IMR-90 (cell line): ENCODE measurements at regions not wholly inside any gene's neighbourhood (a gene's known extent, or its start where the extent isn't known, plus 50 kb on each side); places are given as distances from the start of the nearest gene placed in this dataset.

Experiments
- ATAC-seq: fragments of 200-7000 bp; cut with Tn5 transposase; 2 replicates; pipeline ENCODE4 v1.9.1; 2020; ENCODE audit warnings: low read depth, mild to moderate bottlenecking, moderate library complexity
- BruUV-seq: library from RNA; stranded (reverse); fragments of 400-500 nt; replicated peaks from 2 replicates; lab custom pipeline; 2021; lab: Mats Ljungman, UMichigan
- CTCF ChIA-PET: fragments of 300-600 bp; formaldehyde crosslinking; extraction: SDS; loops from one replicate; lab custom pipeline; 2021; ENCODE audit warnings: antibody characterized with exemption; lab: Yijun Ruan, JAX
- POLR2A ChIA-PET: fragments of 300-600 bp; sonication (Branson Sonifier 250); formaldehyde crosslinking; loops from one replicate; lab custom pipeline; 2022; ENCODE audit warnings: antibody characterized with exemption; ENCODE audit not compliant: unreplicated experiment; lab: Charles Lee
- DNase-seq: peaks from one replicate; pipeline ENCODE4 v3.0.0; 2013
- H2AFZ ChIP-seq: replicated peaks from 2 replicates; pipeline ENCODE3; 2013; ENCODE audit warnings: low read length, mild to moderate bottlenecking; ENCODE audit not compliant: poor library complexity
- H2AK5ac ChIP-seq: 2 replicates; pipeline ENCODE4 v1.6.1; 2013; ENCODE audit warnings: low read depth, low read length, inconsistent platforms
- H2AK9ac ChIP-seq: replicated peaks from 2 replicates; pipeline ENCODE3; 2013; ENCODE audit warnings: mild to moderate bottlenecking, low read depth, low read length, moderate library complexity; ENCODE audit not compliant: poor library complexity
- H2BK120ac ChIP-seq: 2 replicates; pipeline ENCODE4 v1.6.1; 2013; ENCODE audit warnings: low read depth, low read length, inconsistent platforms
- H2BK15ac ChIP-seq: 3 replicates; pipeline ENCODE4 v1.6.1; 2013; ENCODE audit warnings: low read depth, low read length, inconsistent platforms
- H2BK20ac ChIP-seq: 2 replicates; pipeline ENCODE4 v1.6.1; 2013; ENCODE audit warnings: low read depth, mild to moderate bottlenecking, inconsistent platforms, low read length, moderate library complexity
- H2BK5ac ChIP-seq: 2 replicates; pipeline ENCODE4 v1.6.1; 2013; ENCODE audit warnings: mild to moderate bottlenecking, low read depth, low read length, inconsistent platforms; ENCODE audit not compliant: poor library complexity, severe bottlenecking
- H3K14ac ChIP-seq: replicated peaks from 2 replicates; pipeline ENCODE4 v1.6.1; 2013; ENCODE audit warnings: low read depth, low read length, inconsistent platforms
- H3K18ac ChIP-seq: 2 replicates; pipeline ENCODE4 v1.6.1; 2013; ENCODE audit warnings: low read depth, low read length, control low read depth
- H3K23ac ChIP-seq: 2 replicates; pipeline ENCODE4 v1.6.1; 2013; ENCODE audit warnings: low read depth, low read length, inconsistent platforms
- H3K27ac ChIP-seq: 2 replicates; pipeline ENCODE4 v1.5.1; 2013; ENCODE audit warnings: mild to moderate bottlenecking, control low read depth, low read length; ENCODE audit not compliant: insufficient read depth
- H3K27me3 ChIP-seq: 2 replicates; pipeline ENCODE4 v1.6.1; 2013; ENCODE audit warnings: low read length; ENCODE audit not compliant: control insufficient read depth, insufficient read depth
- H3K36me3 ChIP-seq: 2 replicates; pipeline ENCODE4 v1.6.1; 2013; ENCODE audit warnings: low read length, mixed read lengths; ENCODE audit not compliant: control insufficient read depth, insufficient read depth
- H3K4ac ChIP-seq: 2 replicates; pipeline ENCODE4 v1.6.1; 2013; ENCODE audit warnings: low read depth, low read length, inconsistent platforms
- H3K4me1 ChIP-seq: 2 replicates; pipeline ENCODE4 v1.6.1; 2013; ENCODE audit warnings: low read length, mixed read lengths; ENCODE audit not compliant: control insufficient read depth, insufficient read depth
- H3K4me2 ChIP-seq: 2 replicates; pipeline ENCODE4 v1.6.1; 2013; ENCODE audit warnings: low read depth, mild to moderate bottlenecking, control low read depth, low read length, moderate library complexity
- H3K4me3 ChIP-seq: 2 replicates; pipeline ENCODE4 v1.5.1; 2013; ENCODE audit warnings: low read depth, mild to moderate bottlenecking, control low read depth, low read length, moderate library complexity; ENCODE audit not compliant: insufficient read depth
- H3K56ac ChIP-seq: 2 replicates; pipeline ENCODE4 v1.6.1; 2013; ENCODE audit warnings: low read length, inconsistent platforms; ENCODE audit not compliant: insufficient read depth; ENCODE audit errors: extremely low read depth
- H3K79me1 ChIP-seq, 2 experiments: 2 replicates each; pipeline ENCODE4 v1.6.1; 2013; ENCODE audit warnings: low read length in 2 of 2, inconsistent platforms in 1 of 2, low read depth in 1 of 2
- H3K9ac ChIP-seq: 2 replicates; pipeline ENCODE4 v1.6.1; 2013; ENCODE audit warnings: low read depth, low read length, control low read depth
- H3K9me1 ChIP-seq: 2 replicates; pipeline ENCODE4 v1.6.1; 2013; ENCODE audit warnings: low read length, inconsistent platforms; ENCODE audit not compliant: insufficient read depth
- H3K9me3 ChIP-seq: 2 replicates; pipeline ENCODE4 v1.6.1; 2013; ENCODE audit warnings: low read length; ENCODE audit not compliant: control insufficient read depth, insufficient read depth
- H4K20me1 ChIP-seq: 2 replicates; pipeline ENCODE4 v1.6.1; 2013; ENCODE audit warnings: low read length, inconsistent platforms; ENCODE audit not compliant: insufficient read depth
- H4K5ac ChIP-seq: 2 replicates; pipeline ENCODE4 v1.6.1; 2013; ENCODE audit warnings: mild to moderate bottlenecking, low read depth, low read length, control low read depth
- H4K8ac ChIP-seq, 2 experiments: 2 replicates each; pipeline ENCODE4 v1.6.1; 2013; ENCODE audit warnings: low read depth in 2 of 2, low read length in 2 of 2, control low read depth in 1 of 2, inconsistent platforms in 1 of 2
- H4K91ac ChIP-seq: 2 replicates; pipeline ENCODE4 v1.6.1; 2013; ENCODE audit warnings: low read depth, low read length, inconsistent platforms; ENCODE audit not compliant: insufficient read depth
- CEBPB ChIP-seq: IDR thresholded peaks from 2 replicates; pipeline ENCODE4 v1.6.1; 2012; ENCODE audit warnings: low read depth, low read length, improper control_type of control experiment
- CHD1 ChIP-seq: IDR thresholded peaks from 2 replicates; pipeline ENCODE4 v1.6.1; 2012; ENCODE audit warnings: low read depth, low read length, improper control_type of control experiment
- MAFK ChIP-seq: IDR thresholded peaks from 2 replicates; pipeline ENCODE4 v1.6.1; 2012; ENCODE audit warnings: low read depth, low read length, improper control_type of control experiment
- MAZ ChIP-seq: IDR thresholded peaks from 2 replicates; pipeline ENCODE4 v1.6.1; 2012; ENCODE audit warnings: low read depth, mild to moderate bottlenecking, low read length, improper control_type of control experiment, moderate library complexity, borderline replicate concordance
- MXI1 ChIP-seq: IDR thresholded peaks from 2 replicates; pipeline ENCODE4 v1.6.1; 2012; ENCODE audit warnings: low read depth, mild to moderate bottlenecking, low read length, moderate library complexity, borderline replicate concordance
- NFE2L2 ChIP-seq: fragments of 150-350 bp; IDR thresholded peaks from 2 replicates; pipeline ENCODE4 v1.6.1; 2016; ENCODE audit warnings: low read depth, mild to moderate bottlenecking, low read length
- RAD21 ChIP-seq: IDR thresholded peaks from 2 replicates; pipeline ENCODE4 v1.6.1; 2012; ENCODE audit warnings: low read length, improper control_type of control experiment
- RFX5 ChIP-seq: IDR thresholded peaks from 2 replicates; pipeline ENCODE4 v1.8.0; 2012; ENCODE audit warnings: low read depth, mild to moderate bottlenecking, low read length, moderate library complexity
- WGBS, 2 experiments: methylation state at CpG; one replicate each; pipeline versions ENCODE4 v1.1.5 to v1.1.7; 2013; ENCODE audit warnings: missing lambda C conversion rate in 2 of 2; ENCODE audit not compliant: insufficient read length in 1 of 2; ENCODE audit errors: extremely low coverage in 2 of 2; 5-methylcytosine and 5-hydroxymethylcytosine counted together
- dilution Hi-C: fragments of 300-500 bp; cut with HindIII; formaldehyde crosslinking; loops from one replicate; pipeline ENCODE4 v1.14.3; 2018; ENCODE audit warnings: low sequenced_read_pairs; ENCODE audit not compliant: unreplicated experiment
- in situ Hi-C: fragments of 300-500 bp; cut with MboI; formaldehyde crosslinking; loops from 3 replicates; pipeline ENCODE4 v1.14.3; 2019; ENCODE audit warnings: low sequenced_read_pairs, inconsistent platforms, mixed read lengths
- intact Hi-C: fragments of 100-400 bp; cut with micrococcal nuclease; formaldehyde crosslinking; loops from 2 replicates; pipeline ENCODE4 v1.10.0; 2022
- TF ChIP-seq, protein P1 (sequence below): conservative IDR thresholded peaks from 2 replicates; pipeline ENCODE4 v1.5.1; 2012; ENCODE audit warnings: mild to moderate bottlenecking, low read depth, low read length, improper control_type of control experiment

DNA sequence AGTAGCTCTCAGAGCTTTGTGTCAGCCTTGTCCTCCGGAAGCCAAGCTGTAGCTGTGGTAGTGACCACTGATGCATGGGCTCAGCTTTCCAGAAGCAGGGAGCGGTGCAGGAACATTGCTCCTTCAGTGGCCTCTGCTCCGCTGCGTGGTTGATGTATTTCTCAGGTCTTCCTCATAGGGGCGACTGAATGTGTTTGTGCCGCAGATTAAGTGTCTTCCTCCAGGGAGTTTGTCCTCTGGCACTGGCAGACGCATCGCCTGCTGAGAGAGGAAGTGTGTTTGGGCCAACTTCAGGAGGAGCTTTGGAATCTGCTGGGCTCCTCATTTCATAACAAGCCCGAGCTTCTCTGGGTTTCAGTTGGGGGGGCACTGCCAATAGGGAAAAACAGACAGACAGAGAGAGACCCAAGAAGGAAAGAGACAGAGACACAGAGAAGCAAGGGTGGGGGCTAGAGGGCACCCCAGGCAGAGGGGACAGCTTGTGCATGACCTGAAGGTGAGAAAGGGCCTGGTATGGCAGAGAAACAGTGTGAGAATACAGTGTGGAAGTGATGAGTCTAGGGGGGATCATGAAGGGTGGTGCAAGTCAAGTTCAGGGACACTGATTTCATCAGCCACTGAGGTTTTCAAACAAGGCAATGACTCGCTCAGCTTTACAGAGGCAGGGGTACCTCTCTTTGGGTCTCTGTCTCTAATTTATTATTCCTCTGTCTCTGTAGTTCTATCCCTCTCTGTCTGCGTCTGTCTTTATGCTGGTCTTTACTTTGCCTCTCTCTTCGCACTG is 69.4 kb upstream of the PRIMA1 start:
- POLR2A ChIA-PET: no interaction called here

More for the DNA sequence above, 69.4 kb upstream of the PRIMA1 start:
- Histone ChIP-seq H2BK20ac (no peak overlapping the region), H3K36me3 (no peaks in the 10 kb centered on the region), H3K4me1 (no peaks in the 10 kb centered on the region), H3K9ac (no peak overlapping the region), H3K27ac (no peak overlapping the region), H3K9me1 (no peaks in the 10 kb centered on the region), H2AK9ac (no peak overlapping the region), H3K23ac (no peak overlapping the region), H3K4me2 (no peak overlapping the region), H4K5ac (no peak overlapping the region), H3K18ac (no peak overlapping the region), H4K8ac (no peak overlapping the region), H2AK5ac (no peak overlapping the region), H2BK15ac (no peak overlapping the region), H3K56ac (no peak overlapping the region), H3K27me3 (no peaks in the 10 kb centered on the region; the same call in 1 of the 2 replicates), H3K14ac (no peak overlapping the region), H2BK5ac (no peak overlapping the region), H4K91ac (no peak overlapping the region), H3K79me1 (no peaks in the 10 kb centered on the region), H3K9me3 (no peaks in the 10 kb centered on the region), H2AFZ (no peak overlapping the region), H2BK120ac (no peak overlapping the region), H3K4ac (no peak overlapping the region), H3K4me3 (no peak overlapping the region), H4K20me1 (no peaks in the 10 kb centered on the region)
- WGBS, 2 experiments: 53% methylated on average over 3 of the region's 12 CpGs; no CpG with 5 or more reads in 1 of the 2 experiments
- in situ Hi-C loops (no loop called here), dilution Hi-C loops (no loop called here), intact Hi-C loops (no loop called here)
- TF ChIP-seq RAD21 (no peak), MXI1 (no peak), RFX5 (no peak), MAZ (no peak), MAFK (no peak), NFE2L2 (no peak), CHD1 (no peak), CEBPB (no peak)
- TF ChIP-seq, protein P1, sequence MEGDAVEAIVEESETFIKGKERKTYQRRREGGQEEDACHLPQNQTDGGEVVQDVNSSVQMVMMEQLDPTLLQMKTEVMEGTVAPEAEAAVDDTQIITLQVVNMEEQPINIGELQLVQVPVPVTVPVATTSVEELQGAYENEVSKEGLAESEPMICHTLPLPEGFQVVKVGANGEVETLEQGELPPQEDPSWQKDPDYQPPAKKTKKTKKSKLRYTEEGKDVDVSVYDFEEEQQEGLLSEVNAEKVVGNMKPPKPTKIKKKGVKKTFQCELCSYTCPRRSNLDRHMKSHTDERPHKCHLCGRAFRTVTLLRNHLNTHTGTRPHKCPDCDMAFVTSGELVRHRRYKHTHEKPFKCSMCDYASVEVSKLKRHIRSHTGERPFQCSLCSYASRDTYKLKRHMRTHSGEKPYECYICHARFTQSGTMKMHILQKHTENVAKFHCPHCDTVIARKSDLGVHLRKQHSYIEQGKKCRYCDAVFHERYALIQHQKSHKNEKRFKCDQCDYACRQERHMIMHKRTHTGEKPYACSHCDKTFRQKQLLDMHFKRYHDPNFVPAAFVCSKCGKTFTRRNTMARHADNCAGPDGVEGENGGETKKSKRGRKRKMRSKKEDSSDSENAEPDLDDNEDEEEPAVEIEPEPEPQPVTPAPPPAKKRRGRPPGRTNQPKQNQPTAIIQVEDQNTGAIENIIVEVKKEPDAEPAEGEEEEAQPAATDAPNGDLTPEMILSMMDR: no peak
- no TSS peak for BruUV-seq
- DNase-seq (no peak), ATAC-seq (no peak)
- CTCF ChIA-PET: no interaction called here
